Bronchial epithelial cell (primary cell): ENCODE measurements at regions not wholly inside any gene's neighbourhood (a gene's known extent, or its start where the extent isn't known, plus 50 kb on each side); places are given as distances from the start of the nearest gene placed in this dataset.

Experiments
- DNase-seq: peaks from one replicate; pipeline ENCODE4 v3.0.0-alpha.2; 2010; ENCODE audit warnings: low read depth
- FAIRE-seq: peaks from 2 replicates; lab custom pipeline; 2011; peaks lifted over from hg19 to GRCh38; lab: Jason Lieb, UNC
- H3K27me3 ChIP-seq: 2 replicates; pipeline ENCODE4 v1.5.1; 2011; ENCODE audit warnings: low read length; ENCODE audit not compliant: control insufficient read depth, insufficient read depth
- H3K36me3 ChIP-seq: 2 replicates; pipeline ENCODE4 v1.5.1; 2011; ENCODE audit warnings: low read length; ENCODE audit not compliant: control insufficient read depth, insufficient read depth
- H3K4me3 ChIP-seq: 2 replicates; pipeline ENCODE4 v1.5.1; 2011; ENCODE audit warnings: mild to moderate bottlenecking, low read depth, low read length, control low read depth
- CTCF ChIP-seq: IDR thresholded peaks from 2 replicates; pipeline ENCODE4 v1.5.1; 2011; ENCODE audit warnings: mild to moderate bottlenecking, moderate library complexity, low read length, control low read depth, inconsistent platforms; ENCODE audit not compliant: insufficient read depth, severe bottlenecking

DNA sequence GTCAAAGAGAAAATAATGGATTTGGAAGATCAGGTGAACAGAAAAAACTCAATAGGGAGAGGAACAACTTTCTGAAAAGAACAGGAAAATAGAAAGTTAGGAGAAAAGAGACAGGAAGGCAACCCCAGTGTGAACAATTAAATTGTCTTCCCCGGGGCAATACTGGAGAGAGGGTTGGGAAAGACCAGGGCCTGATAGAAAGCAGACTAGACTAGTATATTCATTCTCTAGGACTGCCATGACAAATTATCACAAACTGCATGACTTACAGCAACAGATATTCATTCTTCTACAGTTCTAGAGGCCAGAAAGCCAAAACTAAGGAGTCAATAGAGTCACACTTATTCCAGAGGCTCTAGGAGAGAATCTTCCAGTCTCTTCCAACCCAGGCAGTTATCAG lies 482.8 kb downstream of the SOX6 start:
- TF ChIP-seq CTCF, result no peak

DNA sequence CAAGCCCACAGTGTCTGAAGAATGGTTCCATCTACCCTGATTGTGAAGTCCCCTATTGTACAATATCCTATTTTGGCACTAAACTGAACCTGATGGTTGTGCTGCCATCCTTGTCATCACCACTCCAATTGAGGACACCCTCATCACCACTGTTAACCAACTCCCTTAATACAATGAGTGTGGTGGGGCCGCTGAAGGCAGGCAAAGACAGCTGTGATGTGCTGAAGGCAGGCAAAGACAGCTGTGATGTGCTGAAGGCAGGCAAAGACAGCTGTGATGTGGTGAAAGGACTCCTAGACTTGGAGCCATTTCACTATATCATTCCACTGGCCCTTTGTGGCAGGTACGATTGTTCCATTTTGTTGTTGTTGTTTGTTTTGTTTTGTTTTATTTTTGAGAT lies 481.6 kb downstream of the SOX6 start:
- Histone ChIP-seq H3K36me3 (no peaks in the 10 kb centered on the region), H3K27me3 (no peaks in the 10 kb centered on the region), H3K4me3 (no peak overlapping the region)
- TF ChIP-seq CTCF, result no peak
- DNase-seq, result no peak
- no peak for FAIRE-seq

More for the DNA sequence above, 482.8 kb downstream of the SOX6 start:
- no peak overlapping the region for H3K4me3 ChIP-seq
- H3K27me3 ChIP-seq, result no peaks in the 10 kb centered on the region
- H3K36me3 ChIP-seq, result no peaks in the 10 kb centered on the region
- DNase-seq (no peak), FAIRE-seq (no peak)

GRCh38 chr11:15875393-15875792 lies 481.0 kb downstream of the SOX6 start:
- DNase-seq, result no peak
- H3K4me3 ChIP-seq, result no peak overlapping the region
- no peak for TF ChIP-seq CTCF
- no peaks in the 10 kb centered on the region for H3K27me3 ChIP-seq
- FAIRE-seq, result peak; percentile 62
- no peaks in the 10 kb centered on the region for H3K36me3 ChIP-seq

DNA sequence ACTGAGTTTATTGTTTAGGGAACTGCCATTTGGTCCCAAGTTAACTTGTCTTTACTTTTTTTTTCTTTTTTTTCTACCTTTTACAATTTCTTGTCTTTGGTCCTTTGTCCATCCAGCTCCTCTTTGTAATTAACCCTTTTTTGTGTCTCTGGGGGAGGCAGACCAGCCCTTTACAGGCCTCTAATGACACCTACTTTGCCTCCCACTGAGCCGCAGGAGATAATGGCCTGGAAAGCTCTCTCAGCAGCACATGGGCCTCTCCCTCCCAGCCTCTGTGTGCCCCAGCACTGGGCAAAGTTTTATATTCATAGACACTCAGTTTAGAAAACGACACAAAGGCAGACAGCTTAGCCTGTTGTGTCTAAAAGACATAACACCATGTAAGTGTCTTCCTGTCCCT lies 480.4 kb downstream of the SOX6 start:
- FAIRE-seq (no peak), DNase-seq (no peak)
- H3K4me3 ChIP-seq, result no peak overlapping the region
- no peak for TF ChIP-seq CTCF
- H3K27me3 ChIP-seq, result no peaks in the 10 kb centered on the region
- H3K36me3 ChIP-seq, result no peaks in the 10 kb centered on the region

DNA sequence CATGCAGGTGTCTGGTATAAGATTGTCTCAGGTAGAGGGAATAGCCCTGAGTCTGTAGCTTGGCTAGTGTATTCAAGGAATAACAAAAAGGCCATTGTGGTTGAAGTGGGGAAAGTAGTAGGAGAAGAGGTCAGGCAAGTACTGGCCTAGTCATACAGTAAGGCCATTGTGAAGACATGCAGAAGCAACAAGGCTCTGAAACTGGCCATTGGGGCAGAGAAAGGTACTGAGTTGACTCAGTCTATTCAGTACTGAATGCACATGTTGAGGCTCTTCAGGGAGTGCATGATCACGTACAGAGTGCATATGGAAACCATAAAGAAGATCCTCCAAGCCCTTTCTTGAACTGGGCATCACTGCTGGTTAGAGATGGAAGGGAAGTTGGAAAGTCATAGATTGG lies 477.6 kb downstream of the SOX6 start:
- H3K36me3 ChIP-seq, result no peaks in the 10 kb centered on the region
- no peak overlapping the region for H3K4me3 ChIP-seq
- H3K27me3 ChIP-seq, result no peaks in the 10 kb centered on the region
- no peak for TF ChIP-seq CTCF
- DNase-seq, result no peak
- FAIRE-seq, result no peak

- no peak for TF ChIP-seq CTCF
- no peaks in the 10 kb centered on the region for H3K27me3 ChIP-seq
- DNase-seq (no peak), FAIRE-seq (no peak)
- no peaks in the 10 kb centered on the region for H3K36me3 ChIP-seq
- H3K4me3 ChIP-seq, result no peak overlapping the region
Measured at GRCh38 chr11:15880291-15880690, 476.1 kb downstream of the SOX6 start.
